T-cell (primary cell): ENCODE measurements at regions not wholly inside any gene's neighbourhood (a gene's known extent, or its start where the extent isn't known, plus 50 kb on each side); places are given as distances from the start of the nearest gene placed in this dataset.

Experiments used
- ATAC-seq, 4 experiments: fragments of 200-7000 bp in 3 of 4; fragments of 150-1000 bp in 1 of 4; cut with Tn5 transposase; replicated peaks in 1 of 4; 1 replicate in 3 of 4; 2 replicates in 1 of 4; pipeline ENCODE4 v1.10.0; 2021; ENCODE audit warnings: moderate library complexity in 3 of 4, mild to moderate bottlenecking in 2 of 4, moderate number of reproducible peaks in 1 of 4
- CTCF ChIA-PET, 2 donors: fragments of 300-600 bp; sonication (Branson Sonifier 250); formaldehyde crosslinking; loops; one replicate each; lab custom pipeline; 2022; ENCODE audit warnings: antibody characterized with exemption in 2 of 2; lab: Charles Lee
- POLR2A ChIA-PET, 2 donors: fragments of 300-600 bp; sonication (Branson Sonifier 250); formaldehyde crosslinking; loops; one replicate each; lab custom pipeline; 2022; ENCODE audit warnings: antibody characterized with exemption in 2 of 2; lab: Charles Lee
- DNase-seq, 35 experiments: peaks; one replicate each; pipeline versions ENCODE4 v3.0.0 to v3.0.0-alpha.2; 2013 to 2023
- H3K27ac ChIP-seq: one replicate; pipeline ENCODE4 v1.5.1; 2013; ENCODE audit warnings: low read length
- H3K27me3 ChIP-seq, 2 experiments: replicated peaks in 1 of 2; 1 replicate in 1 of 2; 2 replicates in 1 of 2; pipeline versions ENCODE4 v1.6.1 to v1.7.0; 2013; ENCODE audit warnings: low read length in 1 of 2, mixed read lengths in 1 of 2; ENCODE audit not compliant: control insufficient read depth in 2 of 2, insufficient read depth in 2 of 2; ENCODE audit errors: extremely low read depth in 1 of 2
- H3K36me3 ChIP-seq, 2 donors: 1 replicate in 1 of 2; 2 replicates in 1 of 2; pipeline versions ENCODE4 v1.6.1 to v1.7.0; 2013; ENCODE audit warnings: low read length in 1 of 2; ENCODE audit not compliant: control insufficient read depth in 2 of 2, insufficient read depth in 1 of 2; ENCODE audit errors: extremely low read depth in 1 of 2
- H3K4me1 ChIP-seq, 2 experiments: 1 replicate in 1 of 2; 2 replicates in 1 of 2; pipeline versions ENCODE4 v1.6.1 to v1.7.0; 2013; ENCODE audit warnings: low read length in 2 of 2, mixed read lengths in 1 of 2; ENCODE audit not compliant: insufficient read depth in 2 of 2, control insufficient read depth in 1 of 2; ENCODE audit errors: extremely low read depth in 1 of 2
- H3K4me3 ChIP-seq, 2 donors: 1 replicate in 1 of 2; 2 replicates in 1 of 2; pipeline versions ENCODE4 v1.5.1 to v1.7.0; 2013; ENCODE audit warnings: mild to moderate bottlenecking in 2 of 2, low read length in 1 of 2, moderate library complexity in 1 of 2; ENCODE audit not compliant: control insufficient read depth in 1 of 2; ENCODE audit errors: extremely low read depth in 1 of 2
- H3K9me3 ChIP-seq: 2 replicates; pipeline ENCODE4 v1.7.0; 2013
- H3K27ac Mint-ChIP-seq, 2 donors: one replicate each; pipeline ENCODE4 v1.8.0; 2020 to 2021; ENCODE audit warnings: mild to moderate bottlenecking in 2 of 2, mixed read lengths in 2 of 2
- H3K27me3 Mint-ChIP-seq, 2 donors: one replicate each; pipeline ENCODE4 v1.8.0; 2021 to 2022; ENCODE audit warnings: mixed read lengths in 2 of 2
- H3K36me3 Mint-ChIP-seq: one replicate; pipeline ENCODE4 v1.8.0; 2021; ENCODE audit warnings: mixed read lengths
- H3K4me1 Mint-ChIP-seq, 3 donors: one replicate each; pipeline ENCODE4 v1.8.0; 2020 to 2022; ENCODE audit warnings: mixed read lengths in 3 of 3, mild to moderate bottlenecking in 1 of 3
- H3K4me3 Mint-ChIP-seq, 3 donors: one replicate each; pipeline ENCODE4 v1.8.0; 2020 to 2022; ENCODE audit warnings: mild to moderate bottlenecking in 3 of 3, mixed read lengths in 3 of 3, moderate library complexity in 3 of 3
- H3K9me3 Mint-ChIP-seq, 3 donors: one replicate each; pipeline ENCODE4 v1.8.0; 2020 to 2022; ENCODE audit warnings: mixed read lengths in 3 of 3
- WGBS: methylation state at CpG from one replicate; pipeline ENCODE4 v1.1.5; 2013; ENCODE audit warnings: missing lambda C conversion rate; ENCODE audit not compliant: insufficient coverage; 5-methylcytosine and 5-hydroxymethylcytosine counted together

DNA sequence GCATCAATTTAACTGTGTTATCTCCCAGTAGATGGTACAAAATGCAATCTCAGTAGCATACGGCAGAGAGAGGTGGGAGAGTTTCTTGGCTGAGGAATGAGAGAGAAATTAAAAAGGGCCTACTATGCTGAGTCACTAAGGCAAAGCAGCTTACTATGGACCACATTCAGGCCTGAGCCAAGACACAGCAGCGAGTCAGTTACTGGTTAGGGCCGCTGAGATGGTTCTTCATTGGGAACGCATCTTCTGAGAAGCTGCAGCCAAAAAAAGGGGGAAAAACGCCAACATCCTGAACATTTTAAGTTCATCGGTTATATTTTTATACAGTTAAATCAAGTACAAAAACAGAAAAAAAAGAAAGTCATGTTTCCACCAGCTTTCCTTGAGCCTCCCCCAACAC lies 61.1 kb upstream of the BDNF start:
- Mint-ChIP-seq H3K27me3 (no peaks in the 10 kb centered on the region), H3K4me3 (no peak overlapping the region), H3K9me3 (peaks cover 0 to 3% (median 0%) of the 10 kb centered on the region in 3 donors), H3K36me3 (no peaks in the 10 kb centered on the region), H3K4me1 (no peaks in the 10 kb centered on the region), H3K27ac (no peak overlapping the region)
- WGBS, result 94% methylated on average over 4 of the region's 6 CpGs
- Histone ChIP-seq H3K9me3 (no peaks in the 10 kb centered on the region), H3K36me3 (no peaks in the 10 kb centered on the region), H3K4me1 (no peaks in the 10 kb centered on the region), H3K4me3 (no peak overlapping the region), H3K27ac (no peak overlapping the region), H3K27me3 (no peaks in the 10 kb centered on the region)
- CTCF ChIA-PET, result no interaction called here
- POLR2A ChIA-PET, result no interaction called here
- no peak for DNase-seq
- ATAC-seq, result no peak

GRCh38 chr11:27757953-27758352 lies 57.7 kb upstream of the BDNF start:
- Mint-ChIP-seq H3K27ac (no peak overlapping the region), H3K4me3 (no peak overlapping the region), H3K9me3 (peaks cover 0 to 2% (median 0%) of the 10 kb centered on the region in 3 donors), H3K27me3 (no peaks in the 10 kb centered on the region), H3K4me1 (no peaks in the 10 kb centered on the region), H3K36me3 (no peaks in the 10 kb centered on the region)
- DNase-seq, result no peak
- ChIA-PET POLR2A (interaction anchor here in 1 of 2 donors (0.6 kb wide), 1 partner anchor 226 kb away, joined by 3 read pairs; no protein-coding TSS in a partner anchor), CTCF (interaction anchor here in 1 of 2 donors (0.7 kb wide), 1 partner anchor 751 kb away, joined by 4 read pairs; no protein-coding TSS in a partner anchor)
- H3K27me3 ChIP-seq, result no peaks in the 10 kb centered on the region
- H3K27ac ChIP-seq, result no peak overlapping the region
- H3K36me3 ChIP-seq, result no peaks in the 10 kb centered on the region
- H3K4me3 ChIP-seq, result no peak overlapping the region
- no peaks in the 10 kb centered on the region for H3K9me3 ChIP-seq
- 100% methylated on average over 1 of the region's 2 CpGs for WGBS
- ATAC-seq, result no peak
- no peaks in the 10 kb centered on the region for H3K4me1 ChIP-seq

GRCh38 chr11:27754035-27755017 lies 54.1 kb upstream of the BDNF start:
- ChIA-PET POLR2A (no interaction called here), CTCF (no interaction called here)
- peaks cover 2 to 10% (median 6%) of the 10 kb centered on the region in 3 donors for H3K9me3 Mint-ChIP-seq
- H3K27me3 ChIP-seq, result no peaks in the 10 kb centered on the region
- H3K27ac ChIP-seq, result no peak overlapping the region
- no peak overlapping the region for H3K27ac Mint-ChIP-seq
- H3K4me3 Mint-ChIP-seq, result no peak overlapping the region
- no peak for DNase-seq
- H3K4me3 ChIP-seq, result no peak overlapping the region
- no peaks in the 10 kb centered on the region for H3K4me1 ChIP-seq
- WGBS, result 47% methylated on average over 5 of the region's 13 CpGs
- no peaks in the 10 kb centered on the region for H3K9me3 ChIP-seq
- no peaks in the 10 kb centered on the region for H3K36me3 ChIP-seq
- H3K36me3 Mint-ChIP-seq, result no peaks in the 10 kb centered on the region
- no peaks in the 10 kb centered on the region for H3K27me3 Mint-ChIP-seq
- ATAC-seq, result no peak
- H3K4me1 Mint-ChIP-seq, result no peaks in the 10 kb centered on the region
